ENCODE measurements at regions not wholly inside any gene's neighbourhood (a gene's known extent, or its start where the extent isn't known, plus 50 kb on each side); places are given as distances from the start of the nearest gene placed in this dataset.

- no peak for TF ChIP-seq CTCF (conservative IDR thresholded peaks at IDR 0.05)
Measured at GRCh38 chr4:131113704-131114103, 2017.8 kb downstream of the C4orf33 start.

GRCh38 chr4:131119661-131120060, 2023.7 kb downstream of the C4orf33 start:
- no peak for TF ChIP-seq CTCF (conservative IDR thresholded peaks at IDR 0.05)
- H3K27ac ChIP-seq: no peak overlapping the region

More at GRCh38 chr4:131113704-131114103, 2017.8 kb downstream of the C4orf33 start:
- H3K27ac ChIP-seq: no peak overlapping the region

DNA sequence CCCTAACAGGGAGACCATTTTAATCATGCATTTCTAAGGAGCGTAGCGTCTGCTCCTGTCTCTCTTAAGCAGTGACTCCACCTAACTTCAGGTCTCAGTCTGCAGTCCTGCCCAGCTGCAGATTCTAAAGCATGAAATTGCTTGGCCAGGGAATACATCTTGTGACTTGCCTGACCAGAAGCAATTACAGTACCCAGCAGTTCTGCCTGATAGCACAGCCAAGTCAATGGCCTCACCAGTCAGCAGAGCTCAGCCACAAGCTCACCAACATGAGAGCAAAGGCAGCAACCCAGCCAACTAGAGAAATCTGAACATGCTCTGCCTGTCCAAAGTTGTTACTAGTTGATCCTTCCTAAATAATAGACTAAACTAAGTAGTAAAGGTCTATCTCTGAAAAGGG, 2011.9 kb upstream of the PCDH10 start:
- TF ChIP-seq CTCF (conservative IDR thresholded peaks at IDR 0.05): no peak
- H3K27ac ChIP-seq: no peak overlapping the region

- no peak for TF ChIP-seq CTCF (conservative IDR thresholded peaks at IDR 0.05)
- no peak overlapping the region for H3K27ac ChIP-seq
Measured at GRCh38 chr4:131159261-131159660, 1989.8 kb upstream of the PCDH10 start.

GRCh38 chr4:131192318-131192717, 1956.8 kb upstream of the PCDH10 start:
- no peak for TF ChIP-seq CTCF (conservative IDR thresholded peaks at IDR 0.05)
- no peak overlapping the region for H3K27ac ChIP-seq

DNA sequence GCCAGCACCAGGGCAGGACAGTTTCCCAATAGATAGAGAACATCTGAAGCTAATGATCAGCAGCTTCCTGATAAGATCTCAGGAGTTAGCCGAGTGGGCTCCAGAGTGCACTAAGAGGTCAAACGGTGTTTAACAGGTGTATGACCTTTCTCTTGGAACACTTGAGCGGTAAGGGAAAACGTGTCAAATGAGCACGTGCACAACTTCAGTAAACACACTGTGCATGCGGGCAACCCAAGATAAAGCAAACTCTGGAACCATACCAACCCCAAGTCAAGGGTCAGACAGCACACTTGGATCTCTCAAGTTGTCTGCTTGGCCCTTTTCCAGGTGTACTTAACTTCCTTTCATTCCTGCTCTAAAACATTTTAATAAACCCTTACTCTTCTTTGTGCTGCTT, 1941.5 kb upstream of the PCDH10 start:
- no peak for TF ChIP-seq CTCF (conservative IDR thresholded peaks at IDR 0.05)
- no peak overlapping the region for H3K27ac ChIP-seq

DNA sequence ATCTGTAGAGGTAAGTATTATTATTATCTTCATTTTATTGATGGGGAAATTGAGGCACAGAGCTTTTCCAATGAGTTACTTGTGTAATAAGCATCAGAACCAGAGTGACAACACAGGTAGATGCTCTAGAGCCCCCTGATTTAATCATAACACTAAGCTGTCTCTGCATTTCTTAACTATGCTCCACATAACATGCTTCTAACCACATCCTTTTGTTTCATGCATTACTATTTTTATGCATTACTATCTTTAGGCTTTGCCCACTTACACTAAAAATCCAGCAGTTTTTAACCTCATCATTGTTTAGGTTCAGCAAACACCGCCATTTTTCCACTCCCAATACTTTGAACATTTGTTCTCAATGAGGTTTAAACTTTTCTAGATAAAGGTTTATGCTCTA, 1900.8 kb upstream of the PCDH10 start:
- no peak for TF ChIP-seq CTCF (conservative IDR thresholded peaks at IDR 0.05)
- H3K27ac ChIP-seq: no peak overlapping the region

DNA sequence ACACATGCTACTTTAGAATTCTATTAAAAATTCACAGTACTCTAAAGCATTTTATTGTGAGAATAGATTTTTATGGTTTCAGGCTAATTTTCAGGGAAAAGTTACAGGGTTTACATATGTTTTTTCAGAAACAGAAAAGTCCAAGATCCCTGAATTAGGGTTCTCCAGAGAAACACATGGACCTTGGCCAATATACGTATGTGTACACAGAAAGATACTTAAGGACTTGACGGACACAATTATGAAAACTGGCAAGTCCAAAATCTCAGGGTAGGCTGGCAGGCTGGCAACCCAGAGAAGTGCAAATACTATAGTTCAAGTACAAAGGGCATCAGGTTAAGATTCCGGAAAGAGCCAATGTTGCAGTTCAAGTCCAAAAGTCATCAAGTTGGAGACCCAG, 1897.8 kb upstream of the PCDH10 start:
- no peak overlapping the region for H3K27ac ChIP-seq
- TF ChIP-seq CTCF (conservative IDR thresholded peaks at IDR 0.05): no peak

Measured in VCaP (cell line).